ENCODE measurements at regions not wholly inside any gene's neighbourhood (a gene's known extent, or its start where the extent isn't known, plus 50 kb on each side); places are given as distances from the start of the nearest gene placed in this dataset.

DNA sequence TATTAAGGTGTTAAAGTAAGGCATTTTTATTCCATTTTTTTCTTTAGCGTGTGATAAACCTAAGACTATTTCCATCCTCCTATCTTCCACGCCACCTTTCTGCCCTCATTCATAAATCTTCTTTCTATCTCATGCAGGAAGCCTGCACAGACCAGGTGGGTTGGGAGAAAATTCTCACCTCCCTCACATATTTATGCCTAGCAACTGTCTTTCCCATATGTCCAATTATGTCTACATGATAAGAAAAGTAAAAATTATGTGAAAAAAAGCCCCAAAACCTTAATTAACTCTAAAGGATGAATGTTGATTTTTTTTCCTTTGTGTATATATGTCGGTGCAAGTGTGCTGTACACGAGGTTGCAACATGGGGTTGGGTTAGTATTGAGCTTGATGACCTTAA, 225.6 kb upstream of the GCFC2 start:
- ChIA-PET CTCF (ENCODE audit: partially characterized antibody) (no interaction called here), POLR2A (ENCODE audit: partially characterized antibody) (no interaction called here)
- intact Hi-C loops (cut with micrococcal nuclease): no loop called here
- no peak overlapping the region for H3K27ac Mint-ChIP-seq
- DNase-seq: no peak
- H3K4me3 Mint-ChIP-seq: no peak overlapping the region
- no peaks in the 10 kb centered on the region for H3K27me3 Mint-ChIP-seq
- Histone ChIP-seq H3K9me3 (ENCODE audit: control insufficient read depth in 1 of 2, low read length in 2 of 2) (no peaks in the 10 kb centered on the region), H3K4me1 (ENCODE audit: insufficient read depth, low read length) (no peaks in the 10 kb centered on the region), H3K27me3 (ENCODE audit: insufficient read depth, low read length) (no peaks in the 10 kb centered on the region), H3K27ac (ENCODE audit: low read depth, low read length) (no peak overlapping the region), H3K36me3 (ENCODE audit: insufficient read depth, low read length) (no peaks in the 10 kb centered on the region), H3K4me3 (ENCODE audit: low read length in 2 of 2) (no peak overlapping the region)
- no peaks in the 10 kb centered on the region for H3K4me1 Mint-ChIP-seq
- peaks cover 3 to 20% (median 9%) of the 10 kb centered on the region in 8 donors for H3K9me3 Mint-ChIP-seq
- H3K36me3 Mint-ChIP-seq: no peaks in the 10 kb centered on the region

DNA sequence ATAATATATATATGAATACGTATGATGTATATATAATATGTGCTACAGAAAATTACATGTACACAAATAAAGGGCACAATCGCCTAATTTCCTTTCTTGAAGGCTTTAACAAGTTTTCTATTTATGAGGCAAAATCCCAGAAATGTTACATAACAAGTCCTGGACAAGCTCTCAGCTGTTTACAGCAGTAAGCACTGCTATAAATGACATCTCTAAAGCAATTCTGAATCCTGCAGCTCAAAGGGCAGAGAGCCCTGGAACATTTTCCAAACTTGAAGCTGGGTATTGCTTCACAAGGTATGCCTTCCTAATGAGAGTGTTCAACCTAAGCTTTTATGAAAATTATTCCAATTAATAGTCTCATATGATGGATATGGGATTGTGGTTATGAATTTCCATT, 222.3 kb upstream of the GCFC2 start:
- POLR2A ChIA-PET (ENCODE audit: partially characterized antibody): no interaction called here
- intact Hi-C loops (cut with micrococcal nuclease): no loop called here
- H3K4me3 Mint-ChIP-seq: no peak overlapping the region
- no peaks in the 10 kb centered on the region for H3K4me1 Mint-ChIP-seq
- H3K36me3 ChIP-seq (ENCODE audit: insufficient read depth, low read length): no peaks in the 10 kb centered on the region
- DNase-seq: no peak
- no peaks in the 10 kb centered on the region for H3K27me3 Mint-ChIP-seq
- no peak overlapping the region for H3K27ac ChIP-seq (ENCODE audit: low read depth, low read length)
- CTCF ChIA-PET (ENCODE audit: partially characterized antibody): no interaction called here
- no peak overlapping the region for H3K4me3 ChIP-seq (ENCODE audit: low read length in 2 of 2)
- no peak overlapping the region for H3K27ac Mint-ChIP-seq
- peaks cover 0 to 8% (median 4%) of the 10 kb centered on the region in 8 donors for H3K9me3 Mint-ChIP-seq
- H3K36me3 Mint-ChIP-seq: no peaks in the 10 kb centered on the region
- no peaks in the 10 kb centered on the region for H3K9me3 ChIP-seq (ENCODE audit: control insufficient read depth in 1 of 2, low read length in 2 of 2)
- no peaks in the 10 kb centered on the region for H3K4me1 ChIP-seq (ENCODE audit: insufficient read depth, low read length)
- no peaks in the 10 kb centered on the region for H3K27me3 ChIP-seq (ENCODE audit: insufficient read depth, low read length)

DNA sequence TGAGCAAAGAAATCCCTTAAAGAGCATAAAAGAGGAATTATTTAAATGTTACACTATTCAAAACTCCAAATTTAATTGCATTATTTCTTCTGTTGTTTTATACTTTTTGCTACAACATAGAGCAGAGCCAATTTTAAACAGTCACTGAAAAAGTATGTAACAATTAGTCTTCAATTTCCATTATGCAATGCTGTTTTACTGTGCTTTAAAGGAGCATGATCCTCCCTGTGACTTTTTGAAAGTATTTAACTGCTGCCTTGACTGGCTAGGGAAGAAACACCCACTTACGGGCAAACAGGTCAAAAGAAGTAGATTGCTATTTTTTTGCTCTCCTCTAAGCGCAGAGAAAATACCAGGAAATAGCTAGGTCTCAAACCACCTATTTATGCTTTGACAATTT, 217.4 kb upstream of the GCFC2 start:
- POLR2A ChIA-PET (ENCODE audit: partially characterized antibody): no interaction called here
- Mint-ChIP-seq H3K4me1 (no peaks in the 10 kb centered on the region), H3K36me3 (no peaks in the 10 kb centered on the region), H3K27ac (no peak overlapping the region), H3K4me3 (no peak overlapping the region), H3K27me3 (no peaks in the 10 kb centered on the region), H3K9me3 (peaks cover 0 to 4% (median under 1%) of the 10 kb centered on the region in 8 donors)
- no peaks in the 10 kb centered on the region for H3K4me1 ChIP-seq (ENCODE audit: insufficient read depth, low read length)
- H3K36me3 ChIP-seq (ENCODE audit: insufficient read depth, low read length): no peaks in the 10 kb centered on the region
- intact Hi-C loops (cut with micrococcal nuclease): no loop called here
- no peak for DNase-seq
- CTCF ChIA-PET (ENCODE audit: partially characterized antibody): no interaction called here
- H3K27me3 ChIP-seq (ENCODE audit: insufficient read depth, low read length): no peaks in the 10 kb centered on the region
- no peak overlapping the region for H3K27ac ChIP-seq (ENCODE audit: low read depth, low read length)
- no peak overlapping the region for H3K4me3 ChIP-seq (ENCODE audit: low read length in 2 of 2)
- H3K9me3 ChIP-seq (ENCODE audit: control insufficient read depth in 1 of 2, low read length in 2 of 2): no peaks in the 10 kb centered on the region

DNA sequence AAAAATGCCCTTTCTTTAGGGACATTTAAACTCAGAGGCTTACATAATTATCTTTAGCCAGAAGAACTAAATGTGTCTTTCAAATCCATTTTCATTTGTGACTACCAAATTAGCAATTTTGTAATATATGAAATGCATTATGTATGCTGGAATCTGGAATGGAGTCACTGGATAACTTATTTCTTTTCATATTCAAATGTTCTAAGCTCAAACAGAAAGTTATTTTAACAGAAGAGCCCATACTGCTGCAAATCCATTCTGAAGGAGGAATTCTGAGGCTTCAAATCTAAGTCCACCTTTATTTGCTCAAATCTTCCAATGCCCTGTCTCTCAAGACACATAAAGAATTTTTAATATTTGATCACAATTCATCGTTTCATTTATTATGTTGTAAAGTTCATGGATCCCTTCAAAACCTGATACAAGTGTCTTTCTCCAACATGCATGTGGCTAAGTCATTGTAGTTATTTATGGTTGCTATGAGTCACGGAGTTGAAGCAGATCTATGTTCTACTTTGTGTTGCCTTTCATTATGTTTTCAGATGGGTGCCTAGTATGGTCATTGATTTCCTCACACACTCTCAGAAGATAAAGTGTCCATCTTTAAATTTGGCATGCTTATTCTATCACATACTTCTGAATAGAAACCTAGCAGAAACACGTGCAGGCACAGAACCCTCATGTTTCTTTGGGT, 214.8 kb upstream of the GCFC2 start:
- POLR2A ChIA-PET (ENCODE audit: partially characterized antibody): no interaction called here
- H3K4me3 Mint-ChIP-seq: no peak overlapping the region
- intact Hi-C loops (cut with micrococcal nuclease): no loop called here
- no peak overlapping the region for H3K4me3 ChIP-seq (ENCODE audit: low read length in 2 of 2)
- no peaks in the 10 kb centered on the region for H3K4me1 Mint-ChIP-seq
- no peak overlapping the region for H3K27ac ChIP-seq (ENCODE audit: low read depth, low read length)
- CTCF ChIA-PET (ENCODE audit: partially characterized antibody): no interaction called here
- H3K27ac Mint-ChIP-seq: no peak overlapping the region
- no peaks in the 10 kb centered on the region for H3K4me1 ChIP-seq (ENCODE audit: insufficient read depth, low read length)
- no peaks in the 10 kb centered on the region for H3K9me3 ChIP-seq (ENCODE audit: control insufficient read depth in 1 of 2, low read length in 2 of 2)
- peaks cover 0 to 4% (median 2%) of the 10 kb centered on the region in 8 donors for H3K9me3 Mint-ChIP-seq
- no peaks in the 10 kb centered on the region for H3K27me3 ChIP-seq (ENCODE audit: insufficient read depth, low read length)
- H3K36me3 Mint-ChIP-seq: no peaks in the 10 kb centered on the region
- DNase-seq: no peak
- no peaks in the 10 kb centered on the region for H3K36me3 ChIP-seq (ENCODE audit: insufficient read depth, low read length)
- H3K27me3 Mint-ChIP-seq: no peaks in the 10 kb centered on the region

DNA sequence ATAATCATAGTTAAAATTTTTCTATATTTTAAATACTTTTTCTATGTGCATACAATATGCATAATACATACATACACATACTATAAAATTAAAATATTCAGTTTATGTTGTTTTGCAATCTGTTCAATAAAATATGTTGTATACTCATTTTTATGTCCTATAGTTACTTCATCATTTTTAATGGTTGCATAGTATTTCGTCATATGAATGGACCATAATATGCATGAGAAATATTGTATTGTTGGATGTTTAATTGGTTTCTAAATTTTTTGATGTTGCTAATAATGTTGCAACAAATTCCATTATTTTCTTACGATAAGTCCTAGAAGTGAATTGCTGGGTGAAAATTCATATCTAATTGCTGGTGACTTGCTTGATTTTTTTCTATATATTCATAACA, 211.5 kb upstream of the GCFC2 start:
- no peaks in the 10 kb centered on the region for H3K4me1 Mint-ChIP-seq
- ChIA-PET POLR2A (ENCODE audit: partially characterized antibody) (no interaction called here), CTCF (ENCODE audit: partially characterized antibody) (no interaction called here)
- no peak overlapping the region for H3K4me3 Mint-ChIP-seq
- H3K27ac ChIP-seq (ENCODE audit: low read depth, low read length): no peak overlapping the region
- DNase-seq: no peak
- H3K36me3 Mint-ChIP-seq: no peaks in the 10 kb centered on the region
- intact Hi-C loops (cut with micrococcal nuclease): no loop called here
- peaks cover 0 to 8% (median 4%) of the 10 kb centered on the region in 8 donors for H3K9me3 Mint-ChIP-seq
- H3K27me3 ChIP-seq (ENCODE audit: insufficient read depth, low read length): no peaks in the 10 kb centered on the region
- H3K9me3 ChIP-seq (ENCODE audit: control insufficient read depth in 1 of 2, low read length in 2 of 2): no peaks in the 10 kb centered on the region
- no peaks in the 10 kb centered on the region for H3K27me3 Mint-ChIP-seq
- no peak overlapping the region for H3K4me3 ChIP-seq (ENCODE audit: low read length in 2 of 2)
- H3K36me3 ChIP-seq (ENCODE audit: insufficient read depth, low read length): no peaks in the 10 kb centered on the region
- no peaks in the 10 kb centered on the region for H3K4me1 ChIP-seq (ENCODE audit: insufficient read depth, low read length)
- no peak overlapping the region for H3K27ac Mint-ChIP-seq

DNA sequence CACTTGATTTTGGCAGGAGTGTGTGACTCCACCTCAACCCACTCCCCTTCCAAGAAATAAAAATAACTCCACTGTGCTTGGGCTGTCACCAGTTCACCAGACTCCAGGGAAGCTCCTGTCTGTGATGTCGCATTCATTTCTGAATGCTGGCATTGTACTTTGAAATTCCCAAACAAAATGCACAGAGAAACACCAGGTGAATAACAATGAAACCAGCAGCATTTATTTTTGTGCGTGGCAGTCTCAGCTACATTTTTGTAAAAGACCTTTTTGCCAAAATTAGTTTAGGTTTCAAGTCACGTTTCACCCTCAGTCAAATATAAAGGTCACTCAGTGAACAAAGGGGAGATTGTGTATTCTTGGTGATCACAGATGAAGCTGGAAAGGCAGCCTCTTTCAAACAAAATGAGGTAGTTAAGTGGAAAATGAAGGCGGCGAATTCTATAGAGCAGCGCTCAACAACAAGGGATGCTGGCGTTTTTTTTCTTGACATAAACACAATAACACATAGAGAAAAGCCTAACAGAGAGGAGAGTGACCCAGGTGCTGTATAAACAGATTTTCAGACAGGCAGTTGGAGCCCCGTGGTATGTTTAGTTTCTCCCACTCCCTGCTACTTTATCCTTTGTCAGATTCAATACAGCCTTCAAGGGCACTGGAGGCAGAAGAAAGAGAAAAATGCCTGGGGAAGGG, 210.3 kb upstream of the GCFC2 start:
- no peak overlapping the region for H3K4me3 Mint-ChIP-seq
- no peaks in the 10 kb centered on the region for H3K4me1 Mint-ChIP-seq
- Histone ChIP-seq H3K4me3 (ENCODE audit: low read length in 2 of 2) (no peak overlapping the region), H3K4me1 (ENCODE audit: insufficient read depth, low read length) (no peaks in the 10 kb centered on the region), H3K9me3 (ENCODE audit: control insufficient read depth in 1 of 2, low read length in 2 of 2) (no peaks in the 10 kb centered on the region), H3K36me3 (ENCODE audit: insufficient read depth, low read length) (no peaks in the 10 kb centered on the region), H3K27me3 (ENCODE audit: insufficient read depth, low read length) (no peaks in the 10 kb centered on the region), H3K27ac (ENCODE audit: low read depth, low read length) (no peak overlapping the region)
- CTCF ChIA-PET (ENCODE audit: partially characterized antibody): no interaction called here
- no peak for DNase-seq
- POLR2A ChIA-PET (ENCODE audit: partially characterized antibody): no interaction called here
- H3K9me3 Mint-ChIP-seq: peaks cover 0 to 9% (median 4%) of the 10 kb centered on the region in 8 donors
- intact Hi-C loops (cut with micrococcal nuclease): no loop called here
- no peak overlapping the region for H3K27ac Mint-ChIP-seq
- H3K36me3 Mint-ChIP-seq: no peaks in the 10 kb centered on the region
- H3K27me3 Mint-ChIP-seq: no peaks in the 10 kb centered on the region

DNA sequence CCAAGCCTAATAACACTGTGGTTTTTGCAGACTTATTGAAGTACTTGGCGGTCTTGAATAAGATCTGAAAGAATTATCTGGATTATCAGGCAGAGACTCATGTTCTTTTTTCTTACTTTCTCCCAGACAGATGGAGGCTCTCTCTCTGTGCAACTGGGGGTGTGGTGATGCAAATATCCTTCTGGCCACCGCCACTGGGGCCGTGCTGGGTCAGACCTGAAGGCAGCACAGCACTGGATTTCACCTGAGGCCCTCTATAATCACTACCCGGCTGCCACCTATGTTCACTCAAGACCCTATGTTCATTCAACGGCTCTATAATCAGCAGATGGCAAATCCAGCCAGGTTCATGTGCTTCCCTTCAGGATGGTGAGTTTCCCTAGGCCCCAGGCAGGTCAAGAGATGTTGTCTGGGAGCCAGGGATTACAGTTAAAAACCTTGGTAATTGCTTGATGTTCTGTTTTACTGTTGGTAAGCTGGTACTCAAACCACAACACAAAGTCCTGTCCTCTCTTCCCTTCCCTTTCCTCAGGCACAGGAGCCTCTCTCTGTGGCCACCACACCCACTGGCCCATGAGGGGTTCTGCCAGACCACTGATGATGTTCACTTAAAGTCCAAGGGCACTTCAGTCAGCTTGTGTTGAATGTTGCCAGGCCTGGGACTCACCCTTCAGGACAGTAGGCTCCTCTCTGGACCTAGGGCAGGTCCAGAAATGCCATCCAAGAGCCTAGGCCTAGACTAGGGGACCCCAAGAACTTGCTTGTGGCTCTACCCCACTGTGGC, 205.3 kb upstream of the GCFC2 start:
- Mint-ChIP-seq H3K36me3 (no peaks in the 10 kb centered on the region), H3K27ac (no peak overlapping the region), H3K4me1 (no peaks in the 10 kb centered on the region), H3K27me3 (no peaks in the 10 kb centered on the region), H3K4me3 (peak overlapping the region in 1 of 8 donors; percentile 26), H3K9me3 (peaks cover 0 to 16% (median 5%) of the 10 kb centered on the region in 8 donors)
- Histone ChIP-seq H3K4me1 (ENCODE audit: insufficient read depth, low read length) (no peaks in the 10 kb centered on the region), H3K27ac (ENCODE audit: low read depth, low read length) (no peak overlapping the region), H3K9me3 (ENCODE audit: control insufficient read depth in 1 of 2, low read length in 2 of 2) (no peaks in the 10 kb centered on the region), H3K36me3 (ENCODE audit: insufficient read depth, low read length) (no peaks in the 10 kb centered on the region), H3K4me3 (ENCODE audit: low read length in 2 of 2) (no peak overlapping the region), H3K27me3 (ENCODE audit: insufficient read depth, low read length) (no peaks in the 10 kb centered on the region)
- DNase-seq: no peak
- POLR2A ChIA-PET (ENCODE audit: partially characterized antibody): no interaction called here
- intact Hi-C loops (cut with micrococcal nuclease): no loop called here
- CTCF ChIA-PET (ENCODE audit: partially characterized antibody): no interaction called here
